Astrocyte of the cerebellum (primary cell): ENCODE measurements at regions not wholly inside any gene's neighbourhood (a gene's known extent, or its start where the extent isn't known, plus 50 kb on each side); places are given as distances from the start of the nearest gene placed in this dataset.

Experiments
- DNase-seq: peaks from one replicate; pipeline ENCODE4 v3.0.0-alpha.2; 2011; ENCODE audit warnings: low read depth
- H3K4me3 ChIP-seq: 2 replicates; pipeline ENCODE4 v1.5.1; 2011; ENCODE audit warnings: mild to moderate bottlenecking, low read depth, low read length, moderate library complexity
- CTCF ChIP-seq: IDR thresholded peaks from 2 replicates; pipeline ENCODE4 v1.5.1; 2012; ENCODE audit warnings: low read length, low read depth, moderate library complexity, mild to moderate bottlenecking; ENCODE audit errors: missing control alignments
- in situ Hi-C: cut with HindIII; loops from 2 replicates; pipeline ENCODE4 v1.10.0; 2017; ENCODE audit warnings: low sequenced_read_pairs

DNA sequence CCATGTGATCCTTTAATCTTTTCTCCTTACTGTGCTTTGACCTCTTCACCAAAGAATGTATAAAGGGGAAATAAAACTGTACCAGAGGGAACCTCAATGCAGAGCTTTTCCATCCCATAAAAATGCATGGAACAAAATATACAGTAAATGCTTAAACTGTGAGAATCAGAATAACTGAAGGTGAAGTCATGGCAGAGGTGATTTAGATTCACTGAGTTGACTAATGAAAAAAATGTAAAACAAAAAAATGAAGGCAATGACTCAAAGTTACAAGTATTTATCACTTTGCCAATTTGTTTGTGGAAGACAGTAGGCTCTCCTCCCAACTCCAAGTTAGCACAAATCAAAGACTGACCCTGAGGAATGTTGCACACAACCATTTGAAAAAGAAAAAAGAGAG lies 1331.6 kb upstream of the SORCS1 start:
- no peak overlapping the region for H3K4me3 ChIP-seq
- no peak for DNase-seq
- no peak for TF ChIP-seq CTCF
- in situ Hi-C loops, result no loop called here

GRCh38 chr10:108490944-108491343 lies 1326.4 kb upstream of the SORCS1 start:
- no peak overlapping the region for H3K4me3 ChIP-seq
- no peak for TF ChIP-seq CTCF
- no peak for DNase-seq
- in situ Hi-C loops, result no loop called here

DNA sequence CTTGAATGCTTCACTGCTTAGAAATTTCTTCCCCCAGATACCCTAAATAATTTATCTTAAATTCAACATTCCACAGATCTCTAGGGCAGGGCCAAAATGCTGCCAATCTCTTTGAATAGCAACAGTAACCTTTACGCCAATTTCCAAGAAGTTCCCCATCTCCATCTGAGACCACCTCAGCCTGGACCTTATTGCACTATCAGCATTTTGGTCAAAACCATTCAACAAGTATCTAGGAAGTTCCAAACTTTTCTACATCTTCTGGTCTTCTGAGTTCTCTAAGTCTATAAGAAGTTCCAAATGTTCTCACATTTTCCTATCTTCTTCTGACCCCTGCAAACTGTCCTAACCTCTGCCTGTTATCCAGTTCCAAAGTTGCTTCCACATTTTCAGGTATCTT lies 1306.9 kb upstream of the SORCS1 start:
- H3K4me3 ChIP-seq, result no peak overlapping the region
- no peak for TF ChIP-seq CTCF
- no peak for DNase-seq
- in situ Hi-C loops, result no loop called here

DNA sequence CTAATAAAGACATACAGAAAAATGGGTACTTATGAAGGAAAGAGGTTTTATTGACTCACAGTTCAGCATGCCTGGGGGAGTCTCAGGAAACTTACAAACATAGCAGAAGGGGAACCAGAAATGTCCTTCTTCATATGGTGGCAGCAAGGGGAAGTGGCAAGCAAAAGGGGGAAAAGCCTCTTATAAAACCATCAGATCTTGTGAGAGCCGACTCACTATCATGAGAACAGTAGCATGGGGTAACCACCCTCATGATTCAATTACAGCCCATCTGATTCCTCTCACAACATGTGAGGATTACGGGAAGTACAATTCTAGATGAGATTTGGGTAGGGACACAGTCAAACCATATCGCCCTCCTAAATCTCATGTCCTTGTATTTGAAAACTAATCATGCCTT lies 1305.4 kb upstream of the SORCS1 start:
- no peak overlapping the region for H3K4me3 ChIP-seq
- no peak for TF ChIP-seq CTCF
- DNase-seq, result no peak
- in situ Hi-C loops, result no loop called here

DNA sequence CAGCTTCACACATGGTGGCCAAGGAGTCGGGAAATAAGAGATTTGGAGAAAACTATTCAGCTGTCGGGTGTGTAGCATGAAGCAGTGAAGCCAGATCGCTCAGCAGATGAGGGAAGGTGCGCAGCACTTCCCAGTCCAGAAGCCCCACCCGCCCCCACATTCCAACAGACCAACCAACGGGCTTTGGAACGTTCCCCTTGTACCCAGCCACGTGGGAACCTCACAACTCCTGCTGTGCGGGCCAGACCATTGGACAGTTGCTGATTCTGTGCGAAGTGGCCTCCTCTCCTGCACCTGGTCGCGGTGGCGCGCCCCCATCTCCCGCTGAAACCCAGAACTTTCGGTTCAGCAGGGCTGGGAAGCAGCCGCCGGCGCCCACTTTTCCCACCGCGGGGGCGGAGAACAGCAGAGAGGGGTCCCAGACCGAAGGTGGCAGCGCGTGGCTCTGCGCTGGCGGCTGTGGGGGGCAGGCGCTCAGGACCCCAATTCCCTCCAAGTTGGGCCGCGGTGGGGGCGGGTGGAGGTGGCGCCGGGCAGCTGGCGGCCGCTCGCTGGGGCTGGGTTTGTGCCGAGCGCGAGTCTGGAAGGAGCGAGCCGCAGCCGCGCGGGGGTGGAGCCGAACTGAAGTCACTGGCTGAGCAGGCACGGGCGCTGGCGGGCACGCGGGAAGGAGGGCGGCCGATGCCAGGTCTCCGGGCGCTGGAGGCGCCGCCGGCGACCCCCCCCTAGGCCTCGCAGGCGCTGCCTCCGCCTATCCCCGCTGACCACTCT lies 1301.5 kb upstream of the SORCS1 start:
- in situ Hi-C loops, result no loop called here
- no peak for DNase-seq
- TF ChIP-seq CTCF, result no peak
- H3K4me3 ChIP-seq, result peak overlapping the region; percentile 56

- no peak overlapping the region for H3K4me3 ChIP-seq
- no peak for DNase-seq
- TF ChIP-seq CTCF, result no peak
- in situ Hi-C loops, result no loop called here
Observed at GRCh38 chr10:108462005-108462404, 1297.5 kb upstream of the SORCS1 start.

GRCh38 chr10:108454793-108455192 lies 1290.3 kb upstream of the SORCS1 start:
- no peak overlapping the region for H3K4me3 ChIP-seq
- no peak for TF ChIP-seq CTCF
- in situ Hi-C loops, result no loop called here
- DNase-seq, result no peak
